ENCODE measurements at regions not wholly inside any gene's neighbourhood (a gene's known extent, or its start where the extent isn't known, plus 50 kb on each side); places are given as distances from the start of the nearest gene placed in this dataset.

DNA sequence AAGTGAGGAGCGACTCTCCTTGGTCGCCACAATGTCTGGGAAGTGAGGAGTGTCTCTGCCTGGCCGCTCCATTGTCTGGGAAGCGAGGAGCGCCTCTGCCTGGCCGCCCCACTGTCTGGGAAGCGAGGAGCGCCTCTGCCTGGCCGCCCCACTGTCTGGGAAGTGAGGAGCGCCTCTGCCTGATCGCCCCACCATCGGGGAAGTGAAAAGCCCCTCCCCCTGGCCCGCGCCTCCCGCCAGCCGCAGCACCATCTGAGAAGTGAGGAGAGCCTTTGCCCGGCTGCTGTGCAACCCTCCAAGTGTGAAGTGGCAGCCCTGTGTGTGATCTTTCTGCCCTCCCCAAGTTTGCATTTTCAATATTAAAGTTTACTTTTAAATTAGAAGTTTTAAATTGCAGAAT lies 95.0 kb upstream of the PPP2R5A start:
- ATAC-seq (no peak), DNase-seq (no peak)
- peaks cover 6% of the 10 kb centered on the region for H3K36me3 Mint-ChIP-seq

DNA sequence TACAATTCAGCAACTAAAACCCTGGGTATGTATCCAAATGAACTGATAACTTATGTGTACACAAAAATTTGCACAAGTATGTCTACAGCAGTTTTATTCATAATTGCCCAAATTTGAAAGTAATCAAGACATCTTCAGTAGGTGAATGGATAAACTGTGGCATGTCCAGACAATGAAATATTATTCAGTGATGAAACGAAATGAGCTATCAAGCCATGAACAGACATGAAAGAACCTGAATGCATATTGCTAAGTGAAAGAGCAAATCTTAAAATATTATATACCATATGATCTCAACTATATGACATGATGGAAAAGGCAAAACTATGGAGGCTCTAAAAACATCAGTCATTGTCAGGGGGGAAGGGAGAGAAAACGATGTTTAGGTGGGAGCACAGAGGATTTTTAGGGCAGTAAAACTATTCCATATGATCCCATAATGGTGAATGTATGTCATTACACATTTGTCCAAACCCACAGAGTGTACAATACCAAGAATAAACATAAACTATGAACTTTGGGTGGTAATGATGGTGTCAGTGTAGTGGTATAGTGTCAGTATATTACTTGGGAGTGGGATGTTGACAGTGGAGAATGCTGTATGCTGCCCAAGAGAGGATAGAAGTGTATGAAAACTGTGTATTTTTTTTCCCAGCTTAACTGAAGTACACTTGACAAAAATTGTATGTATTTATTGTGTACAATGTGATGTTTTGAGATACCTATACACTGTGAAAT lies 92.8 kb upstream of the PPP2R5A start:
- Mint-ChIP-seq H3K9me3 (peaks cover 0 to 7% of the 10 kb centered on the region in 2 donors), H3K27ac (no peak overlapping the region), H3K36me3 (peaks cover 6% of the 10 kb centered on the region), H3K4me1 (peaks cover 19% of the 10 kb centered on the region in 2 donors), H3K4me3 (no peak overlapping the region), H3K27me3 (ENCODE audit: low read depth in 2 of 2) (no peaks in the 10 kb centered on the region)
- Histone ChIP-seq H3K9me3 (ENCODE audit: control insufficient read depth, insufficient read depth, low read length) (peaks cover 3% of the 10 kb centered on the region), H3K27me3 (ENCODE audit: control insufficient read depth, insufficient read depth, low read length) (no peaks in the 10 kb centered on the region), H3K27ac (ENCODE audit: low read length) (no peak overlapping the region), H3K4me1 (ENCODE audit: control insufficient read depth, insufficient read depth, low read length) (peaks cover 21% of the 10 kb centered on the region), H3K4me3 (ENCODE audit: low read length) (no peak overlapping the region), H3K36me3 (ENCODE audit: control insufficient read depth, insufficient read depth, low read length) (no peaks in the 10 kb centered on the region)
- TF ChIP-seq, protein P1, sequence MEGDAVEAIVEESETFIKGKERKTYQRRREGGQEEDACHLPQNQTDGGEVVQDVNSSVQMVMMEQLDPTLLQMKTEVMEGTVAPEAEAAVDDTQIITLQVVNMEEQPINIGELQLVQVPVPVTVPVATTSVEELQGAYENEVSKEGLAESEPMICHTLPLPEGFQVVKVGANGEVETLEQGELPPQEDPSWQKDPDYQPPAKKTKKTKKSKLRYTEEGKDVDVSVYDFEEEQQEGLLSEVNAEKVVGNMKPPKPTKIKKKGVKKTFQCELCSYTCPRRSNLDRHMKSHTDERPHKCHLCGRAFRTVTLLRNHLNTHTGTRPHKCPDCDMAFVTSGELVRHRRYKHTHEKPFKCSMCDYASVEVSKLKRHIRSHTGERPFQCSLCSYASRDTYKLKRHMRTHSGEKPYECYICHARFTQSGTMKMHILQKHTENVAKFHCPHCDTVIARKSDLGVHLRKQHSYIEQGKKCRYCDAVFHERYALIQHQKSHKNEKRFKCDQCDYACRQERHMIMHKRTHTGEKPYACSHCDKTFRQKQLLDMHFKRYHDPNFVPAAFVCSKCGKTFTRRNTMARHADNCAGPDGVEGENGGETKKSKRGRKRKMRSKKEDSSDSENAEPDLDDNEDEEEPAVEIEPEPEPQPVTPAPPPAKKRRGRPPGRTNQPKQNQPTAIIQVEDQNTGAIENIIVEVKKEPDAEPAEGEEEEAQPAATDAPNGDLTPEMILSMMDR (IDR thresholded peaks at IDR 0.05): no peak
- DNase-seq (no peak), ATAC-seq (no peak)
- intact Hi-C loops (cut with micrococcal nuclease): no loop called here
- 75% methylated on average over 2 of the region's 2 CpGs for WGBS (ENCODE audit: insufficient coverage)

More for the DNA sequence above, 95.0 kb upstream of the PPP2R5A start:
- Mint-ChIP-seq H3K27me3 (ENCODE audit: low read depth in 2 of 2) (no peaks in the 10 kb centered on the region), H3K4me1 (peaks cover 31% of the 10 kb centered on the region in 2 donors), H3K4me3 (no peak overlapping the region), H3K9me3 (peaks cover 0 to 7% of the 10 kb centered on the region in 2 donors), H3K27ac (no peak overlapping the region)
- H3K4me3 ChIP-seq (ENCODE audit: low read length): no peak overlapping the region
- H3K4me1 ChIP-seq (ENCODE audit: control insufficient read depth, insufficient read depth, low read length): peaks cover 31% of the 10 kb centered on the region
- 95% methylated on average over 15 of the region's 17 CpGs for WGBS (ENCODE audit: insufficient coverage)
- no peaks in the 10 kb centered on the region for H3K36me3 ChIP-seq (ENCODE audit: control insufficient read depth, insufficient read depth, low read length)
- H3K27ac ChIP-seq (ENCODE audit: low read length): no peak overlapping the region
- H3K27me3 ChIP-seq (ENCODE audit: control insufficient read depth, insufficient read depth, low read length): no peaks in the 10 kb centered on the region
- peaks cover 1% of the 10 kb centered on the region for H3K9me3 ChIP-seq (ENCODE audit: control insufficient read depth, insufficient read depth, low read length)
- TF ChIP-seq, protein P1 (IDR thresholded peaks at IDR 0.05): no peak
- intact Hi-C loops (cut with micrococcal nuclease): no loop called here

DNA sequence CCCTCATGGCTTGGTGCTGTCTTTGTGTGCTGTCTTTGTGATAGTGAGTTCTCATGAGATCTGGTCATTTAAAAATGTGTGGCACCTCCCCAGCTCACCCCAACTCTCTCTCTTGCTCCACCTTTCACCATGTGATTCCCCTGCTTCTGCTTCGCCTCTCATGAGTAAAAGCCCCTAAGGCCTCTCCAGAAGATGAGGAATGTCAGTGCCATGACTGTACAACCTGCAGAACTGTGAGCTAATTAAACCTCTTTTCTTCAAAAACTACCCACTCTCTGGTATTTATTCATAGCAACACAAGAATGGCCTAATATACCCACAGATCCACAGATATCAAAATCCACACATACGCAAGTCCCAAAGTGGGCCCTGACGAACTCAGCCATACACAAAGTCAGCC lies 88.9 kb upstream of the PPP2R5A start:
- DNase-seq: no peak
- Mint-ChIP-seq H3K36me3 (peaks cover 6% of the 10 kb centered on the region), H3K4me1 (peaks cover 0 to 5% of the 10 kb centered on the region in 2 donors), H3K9me3 (peaks cover 0 to 12% of the 10 kb centered on the region in 2 donors), H3K4me3 (no peak overlapping the region), H3K27ac (no peak overlapping the region), H3K27me3 (ENCODE audit: low read depth in 2 of 2) (no peaks in the 10 kb centered on the region)
- Histone ChIP-seq H3K4me3 (ENCODE audit: low read length) (no peak overlapping the region), H3K27ac (ENCODE audit: low read length) (no peak overlapping the region), H3K27me3 (ENCODE audit: control insufficient read depth, insufficient read depth, low read length) (no peaks in the 10 kb centered on the region), H3K36me3 (ENCODE audit: control insufficient read depth, insufficient read depth, low read length) (no peaks in the 10 kb centered on the region), H3K9me3 (ENCODE audit: control insufficient read depth, insufficient read depth, low read length) (peaks cover 3% of the 10 kb centered on the region), H3K4me1 (ENCODE audit: control insufficient read depth, insufficient read depth, low read length) (no peaks in the 10 kb centered on the region)
- WGBS (ENCODE audit: insufficient coverage): 96% methylated on average over 3 of the region's 3 CpGs
- intact Hi-C loops (cut with micrococcal nuclease): no loop called here
- ATAC-seq: no peak
- TF ChIP-seq, protein P1 (IDR thresholded peaks at IDR 0.05): no peak

DNA sequence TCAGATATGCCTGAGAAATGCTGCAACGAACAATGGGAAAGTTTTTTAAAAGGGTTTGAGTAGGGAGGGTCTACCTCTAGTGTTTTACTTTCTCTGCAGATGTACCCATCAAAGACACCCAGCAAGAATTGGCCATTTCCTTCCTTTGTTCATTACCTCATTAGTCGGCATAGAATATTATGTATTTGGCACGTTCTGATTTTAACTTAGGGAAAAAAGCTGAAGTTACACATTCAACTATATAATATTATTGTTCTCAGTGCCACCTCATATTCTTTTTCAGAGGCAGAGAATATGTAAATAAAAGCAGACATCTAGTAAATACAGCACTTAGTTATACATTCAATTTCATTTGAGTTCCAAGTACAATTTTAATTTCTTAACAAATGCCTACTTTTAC lies 83.7 kb upstream of the PPP2R5A start:
- peaks cover 0 to 5% of the 10 kb centered on the region in 2 donors for H3K4me1 Mint-ChIP-seq
- H3K27me3 ChIP-seq (ENCODE audit: control insufficient read depth, insufficient read depth, low read length): no peaks in the 10 kb centered on the region
- H3K27me3 Mint-ChIP-seq (ENCODE audit: low read depth in 2 of 2): no peaks in the 10 kb centered on the region
- TF ChIP-seq, protein P1 (IDR thresholded peaks at IDR 0.05): no peak
- ATAC-seq: no peak
- no peak overlapping the region for H3K4me3 ChIP-seq (ENCODE audit: low read length)
- no peaks in the 10 kb centered on the region for H3K36me3 ChIP-seq (ENCODE audit: control insufficient read depth, insufficient read depth, low read length)
- no peaks in the 10 kb centered on the region for H3K4me1 ChIP-seq (ENCODE audit: control insufficient read depth, insufficient read depth, low read length)
- H3K27ac ChIP-seq (ENCODE audit: low read length): no peak overlapping the region
- intact Hi-C loops (cut with micrococcal nuclease): no loop called here
- no peak for DNase-seq
- no peak overlapping the region for H3K4me3 Mint-ChIP-seq
- no CpG with 5 or more reads among the region's 3 CpGs for WGBS (ENCODE audit: insufficient coverage)
- no peaks in the 10 kb centered on the region for H3K9me3 ChIP-seq (ENCODE audit: control insufficient read depth, insufficient read depth, low read length)
- no peak overlapping the region for H3K27ac Mint-ChIP-seq
- H3K9me3 Mint-ChIP-seq: peaks cover 0 to 5% of the 10 kb centered on the region in 2 donors
- H3K36me3 Mint-ChIP-seq: no peaks in the 10 kb centered on the region
